G401 (cell line): ENCODE measurements at regions not wholly inside any gene's neighbourhood (a gene's known extent, or its start where the extent isn't known, plus 50 kb on each side); places are given as distances from the start of the nearest gene placed in this dataset.
"Not testable (repeated sequence)": the region's sequence is repeated elsewhere in the genome, so short reads cannot be mapped to it uniquely, and the experiment has no call there.

ENCODE experiments used
- DNase-seq: peaks from one replicate; pipeline ENCODE4 v3.0.0-alpha.2; 2015; ENCODE audit warnings: low spot score
- in situ Hi-C: cut with HindIII; loops from 2 replicates; pipeline ENCODE4 v1.10.0; 2016; ENCODE audit warnings: low sequenced_read_pairs, mixed read lengths

DNA sequence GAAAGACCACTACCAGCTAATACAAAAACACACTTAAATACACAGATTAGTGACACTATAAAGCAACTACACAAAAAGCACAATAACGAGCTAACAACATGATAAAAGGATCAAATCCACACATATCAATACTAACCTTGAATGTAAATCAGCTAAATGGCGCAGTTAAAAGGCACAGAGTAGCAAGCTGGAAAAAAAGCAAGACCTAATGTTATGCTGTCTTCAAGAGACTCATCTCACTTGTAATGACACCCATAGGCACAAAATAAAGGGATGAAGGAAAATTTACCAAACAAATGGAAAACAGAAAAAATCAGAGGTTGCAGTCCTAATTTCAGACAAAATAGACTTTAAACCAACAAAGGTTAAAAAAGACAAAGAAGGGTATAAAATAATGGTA lies 86.3 kb downstream of the NUS1 start:
- DNase-seq: no peak
- in situ Hi-C loops: no loop called here

DNA sequence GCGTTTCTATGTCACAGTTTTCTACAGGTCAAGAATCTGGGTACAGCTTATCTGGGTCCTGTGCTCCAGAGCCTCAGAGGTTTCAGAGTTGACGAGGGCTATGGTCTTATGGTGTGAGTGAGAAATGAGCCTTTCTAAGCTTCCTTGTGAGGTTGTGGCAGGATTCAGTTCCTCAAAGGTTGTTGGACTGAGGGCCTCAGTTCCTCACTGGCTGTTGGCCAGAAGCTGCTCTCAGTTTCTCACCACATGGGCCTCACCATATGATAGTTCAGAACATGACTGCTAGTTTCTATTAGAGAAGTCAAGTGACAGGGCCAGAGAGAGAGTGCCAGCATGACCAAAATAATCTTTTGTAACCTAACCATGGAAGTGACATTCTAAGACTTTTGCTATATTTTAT lies 96.1 kb downstream of the NUS1 start:
- no peak for DNase-seq
- in situ Hi-C loops: no loop called here

DNA sequence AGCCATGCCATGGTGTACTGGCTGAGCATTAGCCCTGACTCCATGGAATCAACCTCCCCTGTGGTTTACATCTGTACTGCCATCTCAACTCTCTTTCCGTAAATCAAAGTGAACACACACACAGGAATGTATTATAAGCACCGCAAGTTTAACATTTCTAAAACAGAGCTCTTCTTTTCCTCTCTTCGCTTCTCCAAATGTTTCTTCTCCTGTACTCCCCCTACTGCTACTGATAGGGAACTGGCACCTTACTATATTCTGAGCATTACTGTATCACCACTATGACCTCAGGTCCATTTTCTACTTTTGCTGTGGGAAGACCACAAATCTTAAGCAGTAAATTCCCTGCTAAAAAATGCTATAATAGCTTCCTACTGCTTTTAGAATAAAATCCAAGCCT lies 101.2 kb downstream of the NUS1 start:
- in situ Hi-C loops: no loop called here

DNA sequence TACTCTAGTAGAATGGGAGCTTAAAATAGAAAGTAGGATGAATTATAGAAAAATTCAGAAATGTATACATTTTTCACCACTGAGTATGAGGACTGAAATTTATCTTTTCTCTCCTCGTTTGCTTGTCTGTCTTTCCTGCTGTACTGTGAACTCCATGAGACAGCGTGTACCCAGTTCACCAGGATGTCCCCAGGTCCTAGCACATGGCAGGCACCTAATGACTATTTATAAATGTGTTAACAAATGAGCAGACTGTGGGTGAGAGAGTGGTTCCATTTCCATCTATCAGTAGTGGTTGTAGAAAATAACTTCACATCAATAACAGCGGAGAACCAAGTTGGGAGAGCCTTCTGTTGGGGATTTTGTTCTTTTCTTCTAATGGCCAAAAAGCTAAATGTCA lies 106.3 kb downstream of the NUS1 start:
- DNase-seq: no peak
- in situ Hi-C loops: no loop called here

More for the DNA sequence above, 101.2 kb downstream of the NUS1 start:
- no peak for DNase-seq

DNA sequence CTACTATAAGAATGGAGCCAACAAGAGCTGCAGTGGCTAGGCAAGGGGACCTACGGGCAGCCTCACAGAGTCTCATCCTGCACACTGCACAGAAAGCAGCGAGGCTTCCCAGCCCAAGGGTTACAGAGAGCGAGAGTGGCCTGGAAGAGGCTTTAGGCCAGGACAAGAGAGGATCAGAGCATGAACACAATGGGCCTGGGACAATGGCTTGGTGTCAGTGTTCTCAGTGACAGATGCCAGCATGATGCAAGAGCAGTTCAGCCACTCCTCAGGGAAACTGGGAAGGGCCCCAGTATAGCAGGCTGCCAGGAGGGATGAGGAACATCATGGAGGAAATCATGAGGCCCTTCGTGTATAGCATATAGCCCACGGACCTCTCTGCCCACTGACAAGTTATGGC lies 108.0 kb downstream of the NUS1 start:
- in situ Hi-C loops: no loop called here
- DNase-seq: no peak

DNA sequence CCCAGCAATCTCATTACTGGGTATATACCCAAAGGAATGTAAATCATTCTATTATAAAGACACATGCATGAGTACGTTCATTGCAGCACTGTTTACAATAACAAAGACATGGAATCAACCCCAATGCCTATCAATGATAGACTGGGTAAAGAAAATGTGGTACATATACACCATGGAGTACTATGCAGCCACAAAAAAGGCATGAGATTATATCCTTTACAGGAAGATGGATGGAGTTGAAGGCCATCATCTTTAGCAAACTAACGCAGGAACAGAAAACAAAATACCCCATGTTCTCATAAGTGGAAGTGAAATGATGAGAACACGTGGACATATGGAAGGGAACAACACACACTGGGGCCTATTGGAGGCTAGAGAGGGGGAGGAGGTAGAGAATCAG lies 115.7 kb downstream of the NUS1 start:
- in situ Hi-C loops: no loop called here

DNA sequence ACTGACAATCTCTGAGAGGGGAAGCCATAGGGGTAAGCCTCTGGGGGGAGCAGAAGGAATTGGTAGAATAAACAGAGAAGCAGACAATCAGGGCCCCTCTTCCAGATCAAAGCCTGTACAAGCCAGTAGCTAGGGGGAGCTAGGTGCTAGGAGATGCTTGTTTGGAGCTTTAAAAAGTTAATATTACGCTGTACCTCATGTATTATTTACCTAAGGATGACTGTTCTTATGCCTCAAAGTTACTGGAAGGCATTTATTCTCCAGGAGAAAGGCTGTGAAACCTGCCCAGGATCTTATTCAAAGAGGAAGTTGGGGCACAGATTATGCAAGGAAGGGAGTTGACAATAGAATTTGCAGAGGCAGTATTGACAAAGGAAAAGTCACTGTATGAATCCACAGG lies 111.8 kb upstream of the SLC35F1 start:
- DNase-seq: no peak

More for the DNA sequence above, 115.7 kb downstream of the NUS1 start:
- DNase-seq: no peak

DNA sequence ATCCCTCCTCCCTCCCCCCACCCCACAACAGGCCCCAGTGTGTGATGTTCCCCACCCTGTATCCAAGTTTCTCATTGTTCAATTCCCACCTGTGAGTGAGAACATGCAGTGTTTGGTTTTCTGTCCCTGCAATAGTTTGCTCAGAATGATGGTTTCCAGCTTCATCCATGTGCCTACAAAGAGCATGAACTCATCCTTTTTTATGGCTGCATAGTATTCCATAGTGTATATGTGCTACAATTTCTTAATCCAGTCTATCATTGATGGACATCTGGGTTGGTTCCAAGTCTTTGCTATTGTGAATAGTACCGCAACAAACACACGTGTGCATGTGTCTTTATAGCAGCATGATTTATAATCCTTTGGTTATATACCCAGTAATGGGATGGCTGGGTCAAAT lies 108.2 kb upstream of the SLC35F1 start:
- in situ Hi-C loops, DNase-seq: not testable (repeated sequence)

More for the DNA sequence above, 111.8 kb upstream of the SLC35F1 start:
- in situ Hi-C loops: no loop called here

DNA sequence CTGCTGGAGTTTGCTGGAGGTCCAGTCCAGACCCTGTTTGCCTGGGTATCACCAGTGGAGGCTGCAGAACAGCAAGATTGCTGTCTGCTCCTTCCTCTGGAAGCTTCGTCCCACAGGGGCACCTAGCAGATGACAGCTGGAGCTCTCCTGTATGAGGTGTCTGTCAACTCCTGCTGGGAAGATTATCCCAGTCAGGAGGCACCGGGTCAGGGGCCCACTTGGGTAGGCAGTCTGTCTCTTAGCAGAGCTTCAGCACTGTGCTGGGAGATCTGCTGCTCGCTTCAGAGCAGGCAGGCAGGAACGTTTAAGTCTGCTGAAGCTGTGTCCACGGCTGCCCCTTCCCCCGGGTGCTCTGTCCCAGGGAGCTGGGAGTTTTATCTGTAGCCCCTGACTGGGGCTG lies 96.8 kb upstream of the SLC35F1 start:
- DNase-seq: no peak
- in situ Hi-C loops: no loop called here

DNA sequence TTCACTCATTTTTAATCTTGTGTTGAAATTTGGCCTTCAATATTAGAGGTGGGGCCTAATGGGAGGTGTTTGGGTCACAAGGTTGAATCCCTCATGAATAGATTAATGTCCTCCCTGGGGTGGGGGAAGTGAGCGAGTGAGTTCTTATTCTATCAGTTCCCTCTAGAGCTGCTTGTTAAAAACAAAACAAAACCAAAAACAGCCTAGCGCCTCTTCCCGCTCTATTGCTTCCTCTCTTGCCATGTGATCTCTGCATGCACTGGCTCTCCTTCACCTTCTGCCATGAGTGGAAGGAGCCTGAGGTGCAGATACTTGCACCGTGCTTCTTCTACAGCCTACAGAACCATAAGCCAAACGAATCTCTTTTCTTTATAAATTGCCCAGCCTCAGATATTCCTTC lies 89.6 kb upstream of the SLC35F1 start:
- in situ Hi-C loops: no loop called here
- DNase-seq: no peak

DNA sequence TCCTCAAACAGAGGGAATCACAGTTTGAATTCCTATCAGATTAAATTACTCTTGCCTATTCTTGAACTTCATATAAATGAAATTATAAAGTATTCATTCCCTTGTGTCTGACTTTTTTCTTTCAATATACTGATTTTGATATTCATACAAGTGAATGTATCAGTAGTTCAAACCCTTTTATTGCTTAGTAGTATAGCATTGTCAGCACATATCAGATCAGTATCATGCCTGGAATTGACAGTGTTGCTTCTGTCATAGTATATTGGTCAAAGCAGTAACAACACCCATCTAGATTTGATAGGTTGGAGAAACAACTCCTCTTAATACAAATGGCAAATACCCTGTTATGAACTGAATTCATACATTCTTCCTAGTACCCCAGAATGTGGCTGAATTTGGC lies 89.1 kb upstream of the SLC35F1 start:
- in situ Hi-C loops: no loop called here
- DNase-seq: no peak

DNA sequence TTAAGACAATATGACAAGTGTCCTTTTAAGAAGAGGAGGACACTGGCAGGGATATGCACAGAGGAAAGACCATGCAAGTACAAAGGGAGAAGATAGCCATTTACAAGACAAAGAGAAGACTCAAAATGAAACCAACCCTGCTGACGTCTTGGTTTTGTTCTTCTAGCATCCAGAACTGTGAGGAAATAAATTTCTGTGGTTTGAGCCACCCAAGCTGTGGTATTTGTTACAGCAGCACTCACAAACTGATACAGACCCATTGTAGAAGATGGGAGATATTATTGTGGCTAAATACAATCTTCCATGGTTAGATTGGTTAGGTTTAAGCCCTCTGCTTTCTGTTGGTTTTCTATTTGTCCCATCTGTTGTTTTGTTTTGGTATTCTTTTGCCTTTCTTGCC lies 88.6 kb upstream of the SLC35F1 start:
- in situ Hi-C loops: no loop called here
- DNase-seq: no peak

DNA sequence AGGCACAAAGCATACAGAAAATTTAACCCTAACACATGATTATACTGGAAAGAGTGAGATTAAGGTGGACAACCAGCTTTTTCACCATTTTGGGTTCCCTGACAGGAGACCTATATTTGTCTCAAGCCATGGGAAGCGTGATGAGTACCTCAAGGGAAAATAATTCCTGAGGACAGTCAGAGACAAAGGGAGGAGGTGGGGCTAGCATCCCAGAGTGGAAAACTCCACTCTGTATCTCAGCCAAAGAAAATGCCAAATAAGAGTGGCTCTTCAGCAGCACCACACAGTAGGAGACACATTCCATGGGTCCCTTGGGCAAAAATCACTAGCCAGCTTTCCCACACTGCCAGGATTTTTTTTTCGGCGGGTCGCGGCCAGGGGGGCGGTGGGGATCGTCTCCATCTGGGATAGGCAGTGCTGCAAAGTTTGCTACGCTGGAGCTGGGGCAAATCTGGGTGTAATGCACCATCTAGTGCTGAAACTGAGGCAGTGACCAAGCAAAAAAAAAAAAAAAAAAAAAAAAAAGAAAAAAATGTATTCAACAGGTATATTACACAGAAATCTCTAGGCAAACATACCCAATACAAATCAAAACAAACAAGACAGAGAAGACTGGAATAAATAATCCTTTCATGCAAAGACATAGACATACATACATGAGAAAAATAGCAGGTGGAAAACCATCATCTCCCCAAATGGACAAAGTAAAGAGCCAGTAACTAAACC lies 77.3 kb upstream of the SLC35F1 start:
- in situ Hi-C loops: no loop called here
- no peak for DNase-seq

DNA sequence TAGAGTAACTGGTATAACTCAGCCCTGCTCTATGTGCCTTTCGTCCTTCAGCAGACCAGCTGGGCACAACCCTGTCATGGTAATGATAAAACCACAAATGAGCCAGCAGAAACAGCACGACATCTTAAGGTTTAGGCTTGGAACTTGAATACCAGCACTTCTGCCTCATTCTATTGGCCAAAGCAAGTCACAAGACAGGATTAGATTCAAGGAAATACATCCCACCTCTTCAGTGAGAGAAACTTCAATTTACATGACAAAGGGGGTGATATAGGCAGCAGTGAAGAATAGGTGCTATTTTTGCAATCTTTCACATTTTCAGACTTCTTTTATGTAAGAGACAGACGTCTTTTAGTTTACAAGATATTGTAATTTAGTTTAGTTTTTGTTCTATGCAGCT lies 69.8 kb upstream of the SLC35F1 start:
- in situ Hi-C loops: no loop called here
- DNase-seq: no peak

DNA sequence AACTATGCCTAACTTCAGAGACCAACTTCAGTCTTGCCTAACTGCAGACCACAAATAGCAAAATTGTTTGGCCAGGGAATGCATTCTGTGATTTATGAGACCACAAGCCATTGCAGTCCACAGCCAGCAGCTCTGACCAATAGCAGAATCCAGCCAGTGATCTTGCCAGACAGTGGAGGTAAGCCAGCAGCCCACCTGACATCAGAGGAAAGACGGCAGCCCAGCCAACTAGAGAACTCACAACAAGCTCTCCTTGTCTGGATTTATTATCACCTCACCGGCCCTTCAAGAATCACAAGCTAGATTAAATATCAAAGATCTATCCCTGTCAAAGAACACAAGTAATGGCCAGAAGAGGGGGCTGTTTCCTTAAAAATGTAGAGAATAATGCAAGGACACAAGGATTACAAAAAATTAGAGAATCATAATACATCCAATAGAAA lies 66.5 kb upstream of the SLC35F1 start:
- DNase-seq: peak; percentile 6
- in situ Hi-C loops: no loop called here

DNA sequence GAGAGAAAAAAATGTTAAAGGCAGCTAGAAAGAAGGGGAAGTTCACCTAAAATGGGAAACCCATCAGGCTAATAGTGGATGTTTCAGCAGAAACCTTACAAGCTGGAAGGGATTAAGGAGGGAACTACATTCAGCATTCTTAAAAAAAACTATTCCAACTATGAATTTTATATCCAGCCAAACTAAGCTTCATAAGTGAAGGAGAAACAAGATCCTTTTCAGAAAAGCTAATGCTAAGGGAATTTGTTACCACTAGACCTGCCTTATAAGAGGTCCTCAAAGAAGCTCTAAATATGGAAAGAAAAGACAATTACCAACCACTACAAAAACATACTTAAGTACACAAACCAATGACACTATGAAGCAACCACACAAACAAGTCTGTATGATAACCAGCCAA lies 59.2 kb upstream of the SLC35F1 start:
- DNase-seq: no peak
- in situ Hi-C loops: no loop called here

DNA sequence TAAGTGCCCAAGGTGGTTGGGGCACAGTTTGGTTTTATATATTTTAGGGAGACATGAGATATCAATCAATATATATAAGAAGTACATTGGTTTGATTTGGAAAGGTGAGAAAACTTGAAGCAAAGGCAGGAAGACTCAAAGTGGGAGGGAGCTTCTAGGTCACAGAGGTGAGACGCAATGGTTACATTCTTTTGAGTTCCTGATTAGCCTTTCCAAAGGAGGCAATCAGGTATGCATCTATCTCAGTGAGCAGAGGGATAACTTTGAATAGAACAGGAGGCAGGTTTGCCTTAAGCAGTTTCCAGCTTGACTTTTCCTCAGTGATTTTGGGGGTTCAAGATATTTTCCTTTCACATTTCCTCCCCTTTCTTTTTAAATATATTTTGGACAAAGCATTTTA lies 58.0 kb upstream of the SLC35F1 start:
- in situ Hi-C loops: no loop called here

More for the DNA sequence above, 58.0 kb upstream of the SLC35F1 start:
- no peak for DNase-seq
